ACC112 (cell line): ENCODE measurements at regions not wholly inside any gene's neighbourhood (a gene's known extent, or its start where the extent isn't known, plus 50 kb on each side); places are given as distances from the start of the nearest gene placed in this dataset.
A peak's percentile ranks its signal among the peaks of the same experiment; 100 is the strongest.

Source experiments
- H2AFZ ChIP-seq: fragments of 200-600 bp; sonication (generic); one replicate; pipeline ENCODE4 v1.6.0; 2017; ENCODE audit warnings: antibody characterized with exemption, low read length; ENCODE audit not compliant: unreplicated experiment
- H3K27ac ChIP-seq: fragments of 200-600 bp; sonication (generic); 2 replicates; pipeline ENCODE4 v1.5.1; 2014; ENCODE audit warnings: low read depth, mild to moderate bottlenecking, antibody characterized with exemption, low read length, moderate library complexity
- H3K27me3 ChIP-seq: fragments of 200-600 bp; sonication (generic); 2 replicates; pipeline ENCODE4 v1.6.1; 2014; ENCODE audit warnings: mild to moderate bottlenecking, antibody characterized with exemption, low read length, moderate library complexity, mixed read lengths; ENCODE audit not compliant: insufficient read depth
- H3K36me3 ChIP-seq: fragments of 200-600 bp; sonication (generic); 2 replicates; pipeline ENCODE4 v1.6.1; 2016; ENCODE audit warnings: mild to moderate bottlenecking, antibody characterized with exemption, low read length, moderate library complexity, mixed read lengths; ENCODE audit not compliant: insufficient read depth
- H3K4me1 ChIP-seq: fragments of 200-600 bp; sonication (generic); one replicate; pipeline ENCODE4 v1.6.1; 2016; ENCODE audit warnings: low read length, mixed read lengths; ENCODE audit not compliant: insufficient read depth, unreplicated experiment, control insufficient read depth
- H3K4me3 ChIP-seq: fragments of 200-600 bp; sonication (generic); 2 replicates; pipeline ENCODE4 v1.5.1; 2014; ENCODE audit warnings: mild to moderate bottlenecking, low read depth, low read length
- H3K79me2 ChIP-seq: fragments of 200-600 bp; sonication (generic); one replicate; pipeline ENCODE4 v1.6.0; 2016; ENCODE audit warnings: low read length; ENCODE audit not compliant: control insufficient read depth, unreplicated experiment, insufficient read depth

DNA sequence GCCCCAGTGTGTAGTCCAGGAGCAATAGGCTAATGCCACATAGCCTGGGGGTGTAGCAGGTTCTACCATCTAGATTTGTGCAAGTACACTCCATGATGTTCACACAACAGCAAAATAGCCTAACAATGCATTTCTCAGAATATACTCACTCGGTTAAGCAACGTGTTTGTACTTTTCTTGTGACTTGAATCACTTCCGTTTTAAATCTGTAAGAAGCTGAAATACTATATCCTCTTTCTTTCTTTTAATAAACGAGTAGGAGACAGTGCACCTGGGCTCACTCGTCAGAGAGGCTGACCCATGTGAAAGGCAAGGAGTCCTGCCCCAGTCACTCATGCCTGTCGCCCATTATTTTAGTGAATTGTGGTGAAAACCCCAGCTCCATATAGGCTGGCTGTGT, 201.6 kb downstream of the FOXA2 start:
- no peaks in the 10 kb centered on the region for H3K79me2 ChIP-seq
- no peaks in the 10 kb centered on the region for H3K27me3 ChIP-seq
- H3K36me3 ChIP-seq = no peaks in the 10 kb centered on the region
- H3K27ac ChIP-seq = no peak overlapping the region
- H3K4me3 ChIP-seq = no peak overlapping the region
- no peak overlapping the region for H2AFZ ChIP-seq
- no peaks in the 10 kb centered on the region for H3K4me1 ChIP-seq

DNA sequence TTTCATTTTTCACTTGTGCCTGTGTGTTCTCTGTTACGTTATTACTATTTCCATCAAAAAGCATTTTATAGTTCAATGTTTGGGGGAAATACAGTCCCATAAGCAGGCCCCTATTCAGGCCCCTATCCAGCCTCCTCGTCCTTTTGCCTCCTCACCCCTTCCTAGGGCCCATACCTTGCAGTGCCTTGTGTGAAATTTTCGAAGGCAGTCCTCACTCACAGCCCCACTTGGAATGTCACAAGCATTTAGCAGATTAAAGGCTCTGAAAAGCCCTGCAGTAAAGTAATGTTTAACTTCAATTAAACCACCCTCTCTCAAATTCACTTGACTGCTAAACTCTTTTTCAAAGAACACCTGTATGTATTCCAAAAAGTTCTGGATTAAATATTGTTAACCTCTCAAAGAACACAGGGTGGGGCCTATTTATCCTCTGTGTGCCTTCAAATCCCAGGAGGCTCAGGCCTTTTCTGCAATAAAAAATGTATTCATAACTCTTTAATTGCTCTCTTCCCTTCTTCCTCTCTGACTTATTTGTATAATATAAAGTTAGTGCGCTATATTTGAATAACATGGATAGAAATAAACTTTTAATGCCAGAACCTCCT, 202.5 kb downstream of the FOXA2 start:
- Histone ChIP-seq H3K79me2 (no peaks in the 10 kb centered on the region), H2AFZ (no peak overlapping the region), H3K36me3 (no peaks in the 10 kb centered on the region), H3K4me3 (no peak overlapping the region), H3K27me3 (no peaks in the 10 kb centered on the region), H3K4me1 (no peaks in the 10 kb centered on the region), H3K27ac (no peak overlapping the region)

DNA sequence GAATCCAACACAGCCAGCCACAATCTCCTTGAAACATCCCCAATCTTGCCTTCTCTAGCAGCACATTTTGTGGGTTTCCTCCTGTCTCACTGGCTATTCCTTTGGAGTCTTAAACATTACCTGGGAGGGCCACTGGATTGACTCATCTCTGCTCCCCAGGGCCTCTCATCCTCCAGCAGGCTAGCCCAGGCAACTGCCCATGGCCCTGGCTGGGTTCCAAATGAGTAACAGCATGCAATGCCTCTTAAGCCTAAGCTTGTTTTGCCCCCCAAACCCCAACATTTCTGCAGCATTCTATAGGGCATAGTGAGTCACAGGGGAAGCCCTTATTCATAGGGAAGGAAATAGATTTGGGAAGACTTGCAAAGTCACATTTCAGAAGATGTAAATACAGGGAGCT, 204.9 kb downstream of the FOXA2 start:
- Histone ChIP-seq H3K79me2 (no peaks in the 10 kb centered on the region), H3K4me3 (no peak overlapping the region), H3K36me3 (no peaks in the 10 kb centered on the region), H3K27me3 (no peaks in the 10 kb centered on the region), H3K27ac (no peak overlapping the region), H3K4me1 (peaks cover 9% of the 10 kb centered on the region), H2AFZ (no peak overlapping the region)

DNA sequence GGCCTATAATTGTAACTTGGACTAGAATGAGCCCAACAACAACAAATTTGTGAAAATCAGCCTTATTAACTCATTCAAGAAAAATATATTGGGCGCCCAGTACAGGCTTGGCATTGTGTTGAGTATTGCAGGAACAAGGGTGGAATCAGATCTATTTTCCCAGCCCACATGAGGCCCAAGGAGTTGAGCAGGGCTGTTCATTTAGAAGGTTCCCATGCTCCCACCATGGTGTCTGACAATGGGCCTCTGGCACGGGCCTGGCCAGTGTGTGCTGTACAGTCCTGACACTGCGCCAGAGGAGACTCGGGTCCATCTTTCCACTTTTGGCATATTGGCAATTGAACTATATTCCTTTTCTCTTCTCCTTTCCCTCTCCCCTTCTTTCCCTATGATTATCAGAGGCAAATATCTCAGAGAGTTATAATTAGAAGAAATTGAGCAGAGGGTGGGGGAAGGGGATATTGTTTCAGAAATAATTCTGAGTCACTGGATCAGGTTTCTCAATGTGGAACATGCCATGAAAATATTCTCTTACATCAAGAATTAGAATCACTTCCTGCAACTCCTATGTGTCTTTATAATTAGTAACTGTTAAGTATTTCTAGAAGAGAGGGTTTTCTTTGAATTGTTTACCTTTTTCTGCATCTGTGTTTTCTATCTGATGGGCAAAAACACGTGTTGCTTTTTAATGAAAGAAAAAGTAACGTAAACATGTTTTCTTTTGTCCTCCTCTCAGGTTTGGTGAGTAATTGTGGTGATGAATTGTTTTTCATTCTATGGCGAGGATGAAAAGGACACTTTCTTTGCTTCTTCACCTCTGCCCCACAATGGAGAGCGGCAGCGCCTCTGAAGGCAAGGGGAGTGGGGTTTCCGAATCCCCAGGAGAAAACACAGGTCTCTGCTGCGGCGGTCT, 209.4 kb downstream of the FOXA2 start:
- peak overlapping the region; percentile 49 for H3K27ac ChIP-seq

DNA sequence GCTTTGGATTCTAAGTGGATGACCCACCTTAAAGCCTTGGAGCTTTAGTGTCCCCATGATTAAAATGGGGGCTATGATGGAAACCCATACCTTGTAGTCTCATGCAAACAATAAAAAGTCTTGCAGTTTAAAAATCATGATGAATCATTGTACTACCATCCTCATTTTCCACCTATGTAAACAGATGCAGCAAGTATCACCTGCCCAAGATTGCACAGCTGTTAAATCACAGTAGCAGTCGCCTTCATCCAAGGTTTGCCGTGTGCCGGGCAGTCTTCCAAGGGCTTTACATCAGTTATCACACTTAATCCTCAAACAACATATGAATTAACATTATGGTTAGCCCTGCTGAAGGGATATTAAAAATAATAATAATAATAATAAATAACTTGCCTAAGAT, 210.3 kb downstream of the FOXA2 start:
- Histone ChIP-seq H3K79me2 (no peaks in the 10 kb centered on the region), H3K27me3 (peaks cover 9% of the 10 kb centered on the region; the same call in 1 of the 2 replicates), H3K4me3 (no peak overlapping the region), H2AFZ (no peak overlapping the region), H3K36me3 (no peaks in the 10 kb centered on the region), H3K4me1 (peaks cover 10% of the 10 kb centered on the region), H3K27ac (no peak overlapping the region)

More for the DNA sequence above, 209.4 kb downstream of the FOXA2 start:
- Histone ChIP-seq H3K79me2 (no peaks in the 10 kb centered on the region), H3K36me3 (no peaks in the 10 kb centered on the region), H3K27me3 (peaks cover 9% of the 10 kb centered on the region; the same call in 1 of the 2 replicates), H3K4me3 (no peak overlapping the region), H2AFZ (no peak overlapping the region), H3K4me1 (peaks cover 10% of the 10 kb centered on the region)

DNA sequence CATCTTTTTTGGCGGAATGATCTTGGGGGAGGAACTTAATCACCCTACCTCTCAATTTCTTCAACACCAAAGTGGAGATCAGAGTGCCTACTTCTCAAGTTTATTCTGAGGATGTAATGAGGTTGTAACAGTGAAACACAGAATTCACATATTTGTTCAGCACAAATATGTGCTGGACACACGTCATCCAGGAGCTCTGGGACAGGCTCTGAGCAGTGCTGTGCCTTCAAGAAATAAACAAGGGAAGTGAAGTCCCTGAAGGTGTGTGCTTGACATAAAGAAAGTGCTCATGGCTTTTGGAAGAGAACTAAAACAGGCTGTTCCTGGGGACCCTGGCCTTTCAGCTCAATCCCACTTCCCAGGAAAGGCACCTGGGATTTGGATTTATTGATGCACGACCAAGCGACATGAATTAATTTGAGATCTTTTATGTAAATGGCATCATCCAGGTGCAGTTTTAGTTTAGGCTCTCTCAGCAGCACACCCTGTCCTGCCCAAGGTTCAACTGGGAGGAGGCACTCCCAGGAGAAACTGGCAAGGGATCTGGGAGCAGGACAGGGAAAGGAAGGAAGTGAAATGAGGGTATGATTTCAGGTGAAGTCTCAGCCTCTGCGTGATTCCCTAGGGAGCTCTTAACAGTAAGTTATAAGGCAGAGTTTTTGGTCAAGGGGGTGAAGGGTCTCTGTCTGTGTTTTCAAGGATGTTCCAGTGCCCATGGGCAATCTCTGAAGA, 211.0 kb downstream of the FOXA2 start:
- Histone ChIP-seq H3K27me3 (peaks cover 9% of the 10 kb centered on the region; the same call in 1 of the 2 replicates), H3K27ac (no peak overlapping the region), H2AFZ (no peak overlapping the region), H3K4me3 (no peak overlapping the region), H3K4me1 (peaks cover 10% of the 10 kb centered on the region), H3K79me2 (no peaks in the 10 kb centered on the region), H3K36me3 (no peaks in the 10 kb centered on the region)

DNA sequence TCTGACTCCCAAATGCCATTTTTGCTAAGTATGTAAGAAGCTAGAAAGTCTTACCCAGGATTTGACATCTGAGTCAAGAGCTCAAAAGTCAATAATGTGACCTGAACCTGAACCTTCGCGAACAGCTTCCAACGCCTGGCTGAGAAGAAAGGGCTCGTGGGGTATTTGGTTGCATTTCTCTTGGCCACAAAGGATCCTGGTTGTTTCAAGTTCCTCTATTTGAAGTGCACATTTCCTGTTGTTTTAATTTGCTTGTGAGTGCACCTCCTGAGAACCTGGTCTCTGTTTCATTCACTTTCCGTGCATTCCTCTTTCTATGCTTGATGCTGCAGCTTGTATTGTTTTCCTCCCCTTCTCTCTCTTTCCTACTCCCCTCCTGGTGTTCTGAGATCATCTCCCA, 212.5 kb downstream of the FOXA2 start:
- Histone ChIP-seq H3K27ac (no peak overlapping the region), H3K79me2 (no peaks in the 10 kb centered on the region), H3K4me3 (no peak overlapping the region), H2AFZ (no peak overlapping the region), H3K36me3 (no peaks in the 10 kb centered on the region), H3K4me1 (peaks cover 10% of the 10 kb centered on the region), H3K27me3 (peaks cover 11% of the 10 kb centered on the region; the same call in 1 of the 2 replicates)

DNA sequence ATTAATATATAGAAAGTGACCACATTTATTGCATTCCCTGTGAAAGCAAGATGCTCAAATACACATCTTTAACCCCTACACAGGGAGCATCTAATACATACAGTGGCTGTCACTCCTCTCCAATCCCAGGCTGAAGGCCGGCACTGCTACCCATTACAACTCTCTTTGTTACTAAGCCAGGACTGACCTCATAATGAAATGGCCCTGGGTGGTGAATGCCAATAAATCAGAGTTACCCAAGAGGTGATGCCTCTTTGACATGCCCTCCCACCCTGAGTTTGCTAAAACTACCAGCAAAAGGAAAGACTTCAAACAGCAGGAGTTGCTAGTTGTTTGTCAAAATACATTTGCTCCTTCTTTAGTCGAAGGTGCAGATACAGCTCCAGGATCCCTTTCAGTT, 214.2 kb downstream of the FOXA2 start:
- Histone ChIP-seq H3K4me3 (no peak overlapping the region), H3K27me3 (peaks cover 11% of the 10 kb centered on the region; the same call in 1 of the 2 replicates), H3K79me2 (no peaks in the 10 kb centered on the region), H3K36me3 (no peaks in the 10 kb centered on the region), H3K27ac (no peak overlapping the region), H2AFZ (no peak overlapping the region), H3K4me1 (peaks cover 5% of the 10 kb centered on the region)

DNA sequence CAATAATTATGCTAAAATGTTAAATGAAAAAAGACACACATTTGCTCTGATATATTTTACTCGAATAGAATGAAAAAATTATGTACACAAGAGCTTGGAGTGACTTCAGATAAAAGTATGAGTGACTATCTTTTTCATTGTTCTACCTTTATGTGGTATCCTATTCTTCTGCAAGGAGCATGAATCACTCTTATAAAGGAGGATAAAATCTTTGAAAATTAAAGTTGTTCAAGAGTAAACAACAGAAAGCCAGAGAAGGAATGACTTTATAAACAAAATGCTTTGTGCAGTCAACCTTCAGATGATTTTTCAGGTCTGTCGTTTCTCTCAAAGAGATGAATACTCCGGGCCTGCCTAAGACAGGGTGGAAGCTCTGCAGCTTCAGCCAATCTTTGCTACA, 215.3 kb downstream of the FOXA2 start:
- H3K4me1 ChIP-seq = no peaks in the 10 kb centered on the region
- H3K36me3 ChIP-seq = no peaks in the 10 kb centered on the region
- no peak overlapping the region for H2AFZ ChIP-seq
- H3K27me3 ChIP-seq = peaks cover 11% of the 10 kb centered on the region; the same call in 1 of the 2 replicates
- no peak overlapping the region for H3K27ac ChIP-seq
- no peaks in the 10 kb centered on the region for H3K79me2 ChIP-seq
- H3K4me3 ChIP-seq = no peak overlapping the region

DNA sequence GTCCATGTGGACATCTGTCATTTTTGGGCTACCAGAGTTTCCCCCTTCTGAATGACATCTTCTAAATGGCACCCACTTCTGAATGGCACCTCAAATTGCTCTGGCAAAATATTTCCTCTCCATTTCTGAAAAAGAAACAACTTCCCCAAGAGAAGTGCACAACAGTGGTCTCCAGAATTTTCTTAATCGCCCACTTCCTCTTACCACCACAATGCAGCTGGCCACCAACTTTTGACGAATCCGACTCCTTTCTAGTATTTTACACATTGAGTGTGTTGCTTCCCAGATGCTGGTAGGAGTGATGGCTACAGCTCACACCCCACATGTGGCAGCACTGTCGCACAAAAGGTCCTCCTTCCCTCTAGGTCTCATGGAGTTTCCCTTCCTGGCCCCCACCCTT, 216.1 kb downstream of the FOXA2 start:
- Histone ChIP-seq H3K79me2 (no peaks in the 10 kb centered on the region), H3K4me1 (no peaks in the 10 kb centered on the region), H2AFZ (no peak overlapping the region), H3K27ac (no peak overlapping the region), H3K4me3 (no peak overlapping the region), H3K36me3 (no peaks in the 10 kb centered on the region), H3K27me3 (peaks cover 11% of the 10 kb centered on the region; the same call in 1 of the 2 replicates)
